HepG2 (cell line): ENCODE measurements at regions not wholly inside any gene's neighbourhood (a gene's known extent, or its start where the extent isn't known, plus 50 kb on each side); places are given as distances from the start of the nearest gene placed in this dataset.

Experiments used
- ATAC-seq: fragments of 200-7000 bp; cut with Tn5 transposase; 3 replicates; pipeline ENCODE4 v1.9.1; 2020; ENCODE audit warnings: mild to moderate bottlenecking, moderate library complexity
- BruUV-seq: library from RNA; stranded (reverse); fragments of 400-500 nt; replicated peaks from 2 replicates; lab custom pipeline; 2021; lab: Mats Ljungman, UMichigan
- CTCF ChIA-PET: fragments of 300-600 bp; formaldehyde crosslinking; extraction: SDS; loops from one replicate; lab custom pipeline; 2021; ENCODE audit warnings: low total read pairs, inconsistent platforms, low intra/inter-chr PET ratio; lab: Yijun Ruan, JAX
- POLR2A ChIA-PET: fragments of 350-600 bp; sonication (Branson Sonifier 250); formaldehyde crosslinking; loops from one replicate; lab custom pipeline; 2020; ENCODE audit warnings: antibody characterized with exemption, inconsistent platforms; lab: Yijun Ruan, JAX
- DNase-seq: peaks from one replicate; pipeline ENCODE4 v3.0.0-alpha.2; 2015; ENCODE audit warnings: low spot score
- FAIRE-seq: peaks from 3 replicates; lab custom pipeline; 2011; peaks lifted over from hg19 to GRCh38; lab: Jason Lieb, UNC
- H2AFZ ChIP-seq: one replicate; pipeline ENCODE4 v1.6.1; 2011; ENCODE audit warnings: low read length, inconsistent platforms
- H3K27ac ChIP-seq: fragments of 300-600 bp; 3 replicates; pipeline ENCODE4 v1.8.0; 2011; ENCODE audit warnings: mixed run types, mild to moderate bottlenecking, mixed read lengths, low read length, inconsistent platforms; ENCODE audit not compliant: insufficient read depth; ENCODE audit errors: extremely low read length
- H3K27me3 ChIP-seq, 2 experiments: fragments of 200-600 bp in 1 of 2; 2 replicates in 1 of 2; 3 replicates in 1 of 2; pipeline versions ENCODE4 v1.6.0 to v1.8.0; 2011; ENCODE audit warnings: low read length in 2 of 2, mild to moderate bottlenecking in 2 of 2, moderate library complexity in 2 of 2, inconsistent platforms in 1 of 2; ENCODE audit not compliant: insufficient read depth in 2 of 2, control insufficient read depth in 1 of 2
- H3K36me3 ChIP-seq, 2 experiments: fragments of 200-600 bp in 1 of 2; replicated peaks in 1 of 2; 2 replicates in 1 of 2; 3 replicates in 1 of 2; pipeline versions ENCODE4 v1.5.1 to v1.8.0; 2011; ENCODE audit warnings: low read length in 2 of 2, inconsistent platforms in 1 of 2; ENCODE audit not compliant: insufficient read depth in 2 of 2, control insufficient read depth in 1 of 2
- H3K4me1 ChIP-seq: 2 replicates; pipeline ENCODE4 v1.5.1; 2012; ENCODE audit warnings: low read length, inconsistent platforms; ENCODE audit not compliant: insufficient read depth
- H3K4me2 ChIP-seq: 2 replicates; pipeline ENCODE4 v1.6.0; 2011; ENCODE audit warnings: low read depth, low read length, inconsistent platforms
- H3K4me3 ChIP-seq, 3 experiments: fragments of 200-600 bp in 1 of 3; sonication (generic), shearing (Covaris generic) in 1 of 3; replicated peaks in 1 of 3; 2 replicates each; pipeline ENCODE4 v1.5.1; 2011 to 2016; ENCODE audit warnings: low read length in 3 of 3, inconsistent platforms in 2 of 3, low read depth in 2 of 3, mild to moderate bottlenecking in 2 of 3, control low read depth in 1 of 3, mixed read lengths in 1 of 3; ENCODE audit not compliant: insufficient read depth in 1 of 3
- H3K79me2 ChIP-seq: one replicate; pipeline ENCODE4 v1.6.1; 2011; ENCODE audit warnings: low read length, inconsistent platforms; ENCODE audit not compliant: insufficient read depth
- H3K9ac ChIP-seq: 2 replicates; pipeline ENCODE4 v1.6.0; 2011; ENCODE audit warnings: mild to moderate bottlenecking, low read depth, low read length, inconsistent platforms; ENCODE audit not compliant: insufficient read depth
- H3K9me3 ChIP-seq: 2 replicates; pipeline ENCODE4 v1.5.1; 2012; ENCODE audit warnings: mild to moderate bottlenecking, low read length
- H4K20me1 ChIP-seq: 2 replicates; pipeline ENCODE4 v1.6.0; 2011; ENCODE audit warnings: inconsistent platforms, mild to moderate bottlenecking, low read length, moderate library complexity; ENCODE audit not compliant: insufficient read depth
- ARNT2 ChIP-seq: sonication (generic); formaldehyde crosslinking; IDR thresholded peaks from 2 replicates; pipeline ENCODE4 v1.8.0; 2022; ENCODE audit warnings: mild to moderate bottlenecking, low read depth, missing genetic modification reagents, moderate library complexity
- CBFB ChIP-seq: sonication (generic); formaldehyde crosslinking; IDR thresholded peaks from 2 replicates; pipeline ENCODE4 v1.4.0; 2020; ENCODE audit warnings: missing genetic modification reagents
- CCDC6 ChIP-seq: sonication (generic); formaldehyde crosslinking; IDR thresholded peaks from 2 replicates; pipeline ENCODE4 v1.8.1; 2022; ENCODE audit warnings: mild to moderate bottlenecking, missing genetic modification reagents, moderate library complexity
- DDIT3 ChIP-seq: sonication (generic); formaldehyde crosslinking; IDR thresholded peaks from 2 replicates; pipeline ENCODE4 v1.4.0; 2020; ENCODE audit warnings: mild to moderate bottlenecking, missing genetic modification reagents
- DNMT1 ChIP-seq: sonication (generic); formaldehyde crosslinking; IDR thresholded peaks from 2 replicates; pipeline ENCODE4 v1.5.1; 2020; ENCODE audit warnings: mild to moderate bottlenecking, missing genetic modification reagents
- FOSL2 ChIP-seq: sonication (generic); formaldehyde crosslinking; IDR thresholded peaks from 2 replicates; pipeline ENCODE4 v1.4.0; 2020; ENCODE audit warnings: missing genetic modification reagents
- HNRNPL ChIP-seq: fragments of 200-400 bp; formaldehyde crosslinking; IDR thresholded peaks from 2 replicates; pipeline ENCODE4 v1.6.1; 2017; ENCODE audit warnings: mild to moderate bottlenecking, low read depth, low read length
- IRF1 ChIP-seq: sonication (generic); formaldehyde crosslinking; IDR thresholded peaks from 2 replicates; pipeline ENCODE4 v1.4.0; 2020; ENCODE audit warnings: low read depth, mild to moderate bottlenecking, missing genetic modification reagents
- IRF2 ChIP-seq: IDR thresholded peaks from 2 replicates; pipeline ENCODE4 v1.6.1; 2018; ENCODE audit warnings: missing genetic modification reagents, missing compliant biosample characterization
- MTF2 ChIP-seq: sonication (generic); formaldehyde crosslinking; IDR thresholded peaks from 2 replicates; pipeline ENCODE4 v1.5.0; 2020; ENCODE audit warnings: missing genetic modification reagents, borderline replicate concordance
- NR2C2 ChIP-seq: sonication (generic); formaldehyde crosslinking; IDR thresholded peaks from 2 replicates; pipeline ENCODE4 v1.4.0; 2020; ENCODE audit warnings: missing genetic modification reagents, mild to moderate bottlenecking, moderate library complexity, borderline replicate concordance
- POLR2A ChIP-seq, 2 experiments: IDR thresholded peaks; 2 replicates each; pipeline ENCODE4 v1.6.1; 2011; ENCODE audit warnings: low read depth in 2 of 2, low read length in 2 of 2, mild to moderate bottlenecking in 1 of 2, moderate library complexity in 1 of 2; ENCODE audit not compliant: insufficient read depth in 1 of 2
- SNAPC5 ChIP-seq: sonication (generic); formaldehyde crosslinking; IDR thresholded peaks from 2 replicates; pipeline ENCODE4 v1.8.1; 2023; ENCODE audit warnings: mild to moderate bottlenecking, missing genetic modification reagents, borderline replicate concordance
- SRSF9 ChIP-seq: fragments of 200-400 bp; formaldehyde crosslinking; IDR thresholded peaks from 2 replicates; pipeline ENCODE4 v1.6.1; 2018; ENCODE audit warnings: borderline replicate concordance, mild to moderate bottlenecking, low read depth, low read length; ENCODE audit not compliant: insufficient read depth, poor library complexity, severe bottlenecking
- ZNF121 ChIP-seq: sonication (generic); formaldehyde crosslinking; IDR thresholded peaks from 2 replicates; pipeline ENCODE4 v1.5.0; 2020; ENCODE audit warnings: mild to moderate bottlenecking, missing genetic modification reagents
- ZNF207 ChIP-seq: fragments of 450-650 bp; IDR thresholded peaks from 2 replicates; pipeline ENCODE4 v1.6.1; 2016; ENCODE audit warnings: antibody characterized with exemption, borderline replicate concordance
- ZNF280D ChIP-seq: sonication (generic); formaldehyde crosslinking; IDR thresholded peaks from 2 replicates; pipeline ENCODE4 v1.5.1; 2020; ENCODE audit warnings: mild to moderate bottlenecking, missing genetic modification reagents
- ZNF770 ChIP-seq: sonication (generic); formaldehyde crosslinking; IDR thresholded peaks from 2 replicates; pipeline ENCODE4 v1.5.0; 2020; ENCODE audit warnings: mild to moderate bottlenecking, missing genetic modification reagents
- WGBS: methylation state at CpG from one replicate; pipeline ENCODE4 v1.1.6; 2017; ENCODE audit warnings: low lambda C conversion rate; 5-methylcytosine and 5-hydroxymethylcytosine counted together
- in situ Hi-C: cut with HindIII; loops from 2 replicates; pipeline ENCODE4 v1.10.0; 2017; ENCODE audit warnings: low pct_unique_long_range_greater_than_20kb; ENCODE audit not compliant: extremely low pct_ligation_motif_present
- intact Hi-C: fragments of 100-400 bp; cut with micrococcal nuclease; formaldehyde crosslinking; loops from one replicate; pipeline ENCODE4 v1.10.0; 2022; ENCODE audit not compliant: unreplicated experiment

GRCh38 chr10:35926846-35927245, 284.8 kb upstream of the FZD8 start (continued):
- no peak for TF ChIP-seq ZNF280D (CRISPR knock-in tag)
- no peak for TF ChIP-seq HNRNPL
- no peak for TF ChIP-seq IRF2 (CRISPR knock-in tag)
- no peak for TF ChIP-seq ZNF207
- TF ChIP-seq SNAPC5 (CRISPR knock-in tag): no peak
- no peak for TF ChIP-seq ZNF121 (CRISPR knock-in tag)
- TF ChIP-seq ARNT2: no peak
- TF ChIP-seq DDIT3 (CRISPR knock-in tag): no peak
- TF ChIP-seq FOSL2 (CRISPR knock-in tag): no peak
- no peak for TF ChIP-seq CBFB (CRISPR knock-in tag)

GRCh38 chr10:35925493-35925892, 283.4 kb upstream of the FZD8 start:
- Histone ChIP-seq H4K20me1 (no peaks in the 10 kb centered on the region), H3K9ac (no peak overlapping the region), H2AFZ (no peak overlapping the region), H3K9me3 (no peaks in the 10 kb centered on the region), H3K79me2 (no peaks in the 10 kb centered on the region), H3K4me2 (no peak overlapping the region), H3K4me1 (no peaks in the 10 kb centered on the region), H3K36me3 (no peaks in the 10 kb centered on the region), H3K4me3 (no peak overlapping the region), H3K27ac (no peak overlapping the region), H3K27me3 (no peaks in the 10 kb centered on the region)
- intact Hi-C loops (no loop called here), in situ Hi-C loops (no loop called here)
- 0% methylated on average over 1 of the region's 1 CpG for WGBS
- ATAC-seq (no peak), DNase-seq (no peak), FAIRE-seq (no peak)
- ChIA-PET CTCF (no interaction called here), POLR2A (no interaction called here)
- BruUV-seq: no TSS peak
- TF ChIP-seq MTF2 (CRISPR knock-in tag) (no peak), DDIT3 (CRISPR knock-in tag) (no peak), POLR2A (IDR thresholded peaks at IDR 0.05; ENCODE audit: insufficient read depth in 1 of 2, low read depth in 2 of 2, low read length in 2 of 2) (no peak), CCDC6 (CRISPR knock-in tag) (no peak), DNMT1 (no peak), SRSF9 (no peak), IRF1 (CRISPR knock-in tag) (no peak), ZNF770 (CRISPR knock-in tag) (no peak), NR2C2 (CRISPR knock-in tag) (no peak)
